T-helper 1 cell (primary cell): ENCODE measurements at regions not wholly inside any gene's neighbourhood (a gene's known extent, or its start where the extent isn't known, plus 50 kb on each side); places are given as distances from the start of the nearest gene placed in this dataset.
"Not testable (repeated sequence)": the region's sequence is repeated elsewhere in the genome, so short reads cannot be mapped to it uniquely, and the experiment has no call there.

Experiments used
- DNase-seq, 5 donors: peaks; one replicate each; pipeline ENCODE4 v3.0.0-alpha.2; 2012 to 2020

- DNase-seq, result no peak
Observed at GRCh38 chr10:11663763-11664555, 52.5 kb upstream of the USP6NL start.

GRCh38 chr10:11663126-11663515 lies 51.7 kb upstream of the USP6NL start:
- not testable (repeated sequence) for DNase-seq

- no peak for DNase-seq
Observed at GRCh38 chr10:11661441-11661840, 50.0 kb upstream of the USP6NL start.
